ENCODE measurements at regions not wholly inside any gene's neighbourhood (a gene's known extent, or its start where the extent isn't known, plus 50 kb on each side); places are given as distances from the start of the nearest gene placed in this dataset.

- no peak for TF ChIP-seq CTCF (IDR thresholded peaks at IDR 0.05; ENCODE audit: insufficient read depth, missing control alignments)
- DNase-seq (ENCODE audit: insufficient read length, low spot score), result no peak
- FAIRE-seq, result no peak
These were observed 430.2 kb upstream of the ZFP42 start for GRCh38 chr4:187565416-187565815.

- no peak for TF ChIP-seq CTCF (IDR thresholded peaks at IDR 0.05; ENCODE audit: insufficient read depth, missing control alignments)
- no peak for DNase-seq (ENCODE audit: insufficient read length, low spot score)
- no peak for FAIRE-seq
These were observed 425.7 kb upstream of the ZFP42 start for GRCh38 chr4:187569871-187570270.

- TF ChIP-seq CTCF (IDR thresholded peaks at IDR 0.05; ENCODE audit: insufficient read depth, missing control alignments), result no peak
- DNase-seq (ENCODE audit: insufficient read length, low spot score) (no peak), FAIRE-seq (no peak)
These were observed 419.9 kb upstream of the ZFP42 start for GRCh38 chr4:187575706-187576105.

GRCh38 chr4:187576751-187577150, 418.8 kb upstream of the ZFP42 start:
- DNase-seq (ENCODE audit: insufficient read length, low spot score), result no peak
- FAIRE-seq, result no peak

GRCh38 chr4:187577941-187578480, 417.6 kb upstream of the ZFP42 start:
- DNase-seq (ENCODE audit: insufficient read length, low spot score) (no peak), FAIRE-seq (no peak)
- TF ChIP-seq CTCF (IDR thresholded peaks at IDR 0.05; ENCODE audit: insufficient read depth, missing control alignments), result no peak

More at GRCh38 chr4:187576751-187577150, 418.8 kb upstream of the ZFP42 start:
- TF ChIP-seq CTCF (IDR thresholded peaks at IDR 0.05; ENCODE audit: insufficient read depth, missing control alignments), result no peak

- no peak for TF ChIP-seq CTCF (IDR thresholded peaks at IDR 0.05; ENCODE audit: insufficient read depth, missing control alignments)
- DNase-seq (ENCODE audit: insufficient read length, low spot score) (no peak), FAIRE-seq (no peak)
These were observed 408.7 kb upstream of the ZFP42 start for GRCh38 chr4:187586892-187587291.

GRCh38 chr4:187598196-187598595, 397.4 kb upstream of the ZFP42 start:
- no peak for FAIRE-seq
- no peak for DNase-seq (ENCODE audit: insufficient read length, low spot score)
- TF ChIP-seq CTCF (IDR thresholded peaks at IDR 0.05; ENCODE audit: insufficient read depth, missing control alignments), result no peak
